IPS DF 4.7 (cell line): ENCODE measurements at regions not wholly inside any gene's neighbourhood (a gene's known extent, or its start where the extent isn't known, plus 50 kb on each side); places are given as distances from the start of the nearest gene placed in this dataset.
"Not testable (repeated sequence)": the region's sequence is repeated elsewhere in the genome, so short reads cannot be mapped to it uniquely, and the experiment has no call there.

Experiments used
- DNase-seq: peaks from one replicate; pipeline ENCODE4 v3.0.0-alpha.2; 2013; ENCODE audit warnings: low spot score; ENCODE audit errors: extremely low read depth

GRCh38 chr6:149127212-149127611 lies 190.3 kb upstream of the TAB2 start:
- DNase-seq: no peak

GRCh38 chr6:149128489-149129145 lies 188.9 kb upstream of the TAB2 start:
- DNase-seq: no peak

DNA sequence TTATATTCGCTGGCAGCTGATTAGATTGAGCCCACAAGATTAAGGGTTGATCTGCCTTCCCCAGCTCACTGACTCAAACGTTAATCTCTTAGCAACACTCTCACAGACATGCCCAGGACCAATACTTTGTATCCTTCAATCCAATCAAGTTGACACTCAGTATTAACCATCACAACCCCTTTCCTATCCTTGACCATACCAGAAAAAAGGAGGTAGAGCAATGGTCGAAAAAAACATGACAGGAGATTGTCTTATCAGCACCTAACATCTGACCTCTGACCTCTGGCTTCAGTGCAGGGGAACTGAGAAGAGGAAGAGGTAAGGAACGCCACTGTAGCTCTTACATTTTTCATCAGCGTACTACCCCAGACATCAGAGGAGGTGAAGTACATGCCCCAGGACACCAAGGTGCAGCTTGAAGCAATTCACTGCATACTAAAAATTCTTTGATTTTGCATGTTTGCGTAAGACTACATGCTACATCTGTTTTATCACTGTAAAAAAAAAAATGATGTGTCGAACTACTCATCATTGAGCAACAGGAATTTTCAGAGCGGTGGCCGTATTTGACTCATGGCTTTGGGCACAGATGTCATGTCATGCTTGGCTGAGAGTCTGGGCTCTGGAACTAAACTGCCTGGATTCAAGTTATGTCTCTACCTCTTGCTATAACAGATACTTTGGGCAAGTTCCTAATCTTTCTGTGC lies 188.0 kb upstream of the TAB2 start:
- DNase-seq: no peak

DNA sequence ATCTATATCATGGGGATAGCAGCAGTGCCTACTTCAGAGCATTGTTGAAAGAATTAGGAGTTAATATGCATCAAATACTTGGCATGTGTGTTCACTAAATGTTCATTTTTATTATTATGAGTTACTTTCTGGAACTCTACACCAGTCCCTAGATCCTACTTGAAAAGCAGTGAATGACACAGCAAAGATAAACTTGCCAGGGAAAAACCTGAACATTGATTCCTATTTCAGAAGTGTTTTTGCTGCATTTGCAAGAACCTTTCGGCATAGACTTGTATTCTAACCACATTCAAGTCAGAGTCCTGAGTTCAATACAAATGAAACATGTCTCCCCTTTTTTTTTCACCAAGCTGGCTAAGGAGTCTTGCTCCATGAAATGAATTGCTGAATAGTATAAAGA lies 187.4 kb upstream of the TAB2 start:
- DNase-seq: no peak

- no peak for DNase-seq
Observed at GRCh38 chr6:149130508-149130907, 187.0 kb upstream of the TAB2 start.

GRCh38 chr6:149131891-149132290 lies 185.6 kb upstream of the TAB2 start:
- DNase-seq: no peak

- no peak for DNase-seq
Observed at GRCh38 chr6:149132336-149132735, 185.2 kb upstream of the TAB2 start.

- no peak for DNase-seq
Observed at GRCh38 chr6:149134511-149134933, 183.0 kb upstream of the TAB2 start.

DNA sequence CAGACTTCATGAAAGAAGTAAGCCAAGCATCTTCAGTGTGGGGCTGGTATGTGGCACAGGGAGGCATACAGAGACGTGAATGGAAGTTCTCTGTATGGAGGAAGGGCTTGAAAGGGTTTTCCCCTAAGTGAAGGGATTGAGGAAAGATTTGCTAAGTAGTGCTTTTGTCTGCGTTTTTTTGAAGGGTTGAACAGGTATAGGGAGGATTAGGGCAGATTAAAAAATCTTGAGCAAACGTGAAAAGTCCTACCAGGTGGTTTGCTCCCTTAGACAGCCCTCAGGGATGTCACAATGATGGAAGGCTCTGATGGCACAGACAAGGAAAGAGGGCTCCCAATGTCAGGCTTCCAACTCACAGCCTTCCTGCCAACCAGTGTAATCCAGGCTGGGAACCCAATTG lies 181.7 kb upstream of the TAB2 start:
- no peak for DNase-seq

DNA sequence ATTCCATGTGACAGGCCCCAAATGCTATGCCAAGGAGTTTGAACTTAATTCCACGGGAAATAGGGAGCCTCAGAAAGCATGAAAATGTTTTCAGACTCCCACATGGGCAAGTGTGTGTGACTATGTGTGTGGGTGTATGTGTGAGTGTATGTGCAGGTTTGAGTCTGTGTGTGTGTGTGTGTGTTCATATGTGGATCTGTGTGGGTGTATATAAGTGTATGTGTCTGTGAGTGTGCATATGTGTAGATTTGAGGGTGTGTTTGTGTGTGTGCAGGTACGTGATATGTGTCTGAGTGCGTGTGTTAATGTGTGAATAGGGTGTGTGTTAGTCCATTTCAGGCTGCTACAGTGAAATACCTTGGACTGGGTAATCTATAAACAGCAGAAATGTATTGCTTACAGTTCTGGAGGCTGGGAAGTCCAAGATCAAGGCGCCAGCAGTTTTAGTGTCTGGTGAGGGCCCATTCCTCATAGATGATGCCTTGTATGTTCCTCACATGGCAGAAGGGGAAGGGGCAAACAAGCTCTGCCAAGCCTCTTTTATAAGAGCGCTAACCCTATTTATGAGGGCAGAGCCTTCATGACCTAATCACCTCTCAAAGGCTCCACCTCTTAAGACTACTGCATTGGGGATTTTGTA lies 181.1 kb upstream of the TAB2 start:
- no peak for DNase-seq

GRCh38 chr6:149136913-149137286 lies 180.6 kb upstream of the TAB2 start:
- no peak for DNase-seq

- no peak for DNase-seq
Observed at GRCh38 chr6:149137594-149137993, 179.9 kb upstream of the TAB2 start.

GRCh38 chr6:149138089-149138488 lies 179.4 kb upstream of the TAB2 start:
- DNase-seq: no peak

DNA sequence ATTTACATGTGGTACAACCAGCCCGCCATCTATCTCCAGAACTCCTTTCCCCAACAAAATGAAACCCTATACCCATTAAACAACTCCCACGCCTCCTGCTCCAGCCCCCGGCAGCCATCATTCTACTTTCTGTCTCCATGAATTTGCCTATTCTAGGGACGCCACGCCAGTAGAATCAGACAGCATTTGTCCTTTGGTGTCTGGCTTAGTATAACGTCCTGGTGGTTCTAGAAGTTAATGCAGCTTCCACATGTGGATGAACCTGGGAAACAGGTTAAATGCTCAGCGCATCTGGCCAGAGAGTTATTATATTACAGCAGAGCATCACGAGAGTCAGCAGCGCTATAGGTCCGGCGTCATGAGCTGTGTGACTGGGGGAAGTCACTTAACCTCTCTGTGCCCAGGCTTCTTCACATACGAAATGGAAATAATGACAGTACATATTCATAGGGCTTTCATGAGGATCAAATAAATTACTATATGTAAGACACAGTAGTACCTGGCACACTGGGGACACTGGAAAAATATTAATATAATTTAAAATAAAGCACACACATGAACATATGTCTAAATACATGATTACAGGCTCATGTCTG lies 178.7 kb upstream of the TAB2 start:
- DNase-seq: no peak

GRCh38 chr6:149139782-149140136 lies 177.8 kb upstream of the TAB2 start:
- no peak for DNase-seq

DNA sequence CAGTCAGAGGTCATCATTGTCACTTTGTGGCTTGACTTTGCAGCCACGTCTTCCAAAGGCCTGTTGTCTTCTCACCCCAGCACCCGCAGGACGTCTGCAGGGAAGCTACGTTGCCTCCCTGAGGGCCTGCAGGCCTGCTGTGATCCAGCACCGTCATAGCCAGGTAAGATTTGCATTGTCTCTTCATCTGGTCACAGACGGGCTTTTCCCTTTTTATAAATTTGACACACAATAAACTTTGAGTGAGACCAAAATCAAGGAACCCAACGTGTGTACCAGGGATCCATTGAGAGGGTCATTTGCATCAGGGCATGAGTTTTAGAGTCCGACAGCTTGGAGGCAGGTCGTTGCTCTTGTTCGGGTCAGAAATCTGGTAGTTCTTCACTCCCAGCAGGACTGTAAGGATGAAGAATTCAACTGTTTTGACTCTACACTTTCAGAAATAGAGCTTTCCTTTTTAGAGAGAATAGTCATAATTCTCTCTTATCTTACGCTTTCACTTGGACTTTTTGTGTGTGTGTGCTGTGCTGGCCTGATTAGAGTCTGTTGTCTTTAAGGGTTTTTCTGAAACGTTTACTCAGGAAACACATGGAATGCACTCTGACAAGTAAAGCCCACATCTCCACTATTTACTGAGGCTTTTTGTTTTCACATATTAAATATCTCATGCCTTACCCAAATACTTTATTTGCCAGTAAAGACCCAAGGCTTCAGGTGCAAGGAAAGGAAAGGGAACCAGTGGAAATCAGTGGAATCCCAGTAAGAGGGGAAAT lies 177.2 kb upstream of the TAB2 start:
- DNase-seq: no peak

GRCh38 chr6:149140910-149141290 lies 176.6 kb upstream of the TAB2 start:
- DNase-seq: no peak

GRCh38 chr6:149142924-149143429 lies 174.5 kb upstream of the TAB2 start:
- no peak for DNase-seq

DNA sequence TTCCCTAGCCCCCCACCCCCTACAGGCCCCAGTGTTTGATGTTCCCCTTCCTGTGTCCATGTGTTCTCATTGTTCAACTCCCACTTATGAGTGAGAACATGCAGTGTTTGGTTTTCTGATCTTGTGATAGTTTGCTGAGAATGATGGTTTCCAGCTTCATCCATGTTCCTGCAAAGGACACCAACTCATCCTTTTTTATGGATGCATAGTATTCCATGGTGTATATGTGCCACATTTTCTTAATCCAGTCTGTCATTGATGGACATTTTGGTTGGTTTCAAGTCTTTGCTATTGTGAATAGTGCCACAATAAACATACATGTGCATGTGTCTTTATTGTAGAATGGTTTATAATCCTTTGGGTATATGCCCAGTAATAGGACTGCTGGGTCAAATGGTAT lies 171.7 kb upstream of the TAB2 start:
- not testable (repeated sequence) for DNase-seq

- no peak for DNase-seq
Observed at GRCh38 chr6:149147195-149147594, 170.3 kb upstream of the TAB2 start.

DNA sequence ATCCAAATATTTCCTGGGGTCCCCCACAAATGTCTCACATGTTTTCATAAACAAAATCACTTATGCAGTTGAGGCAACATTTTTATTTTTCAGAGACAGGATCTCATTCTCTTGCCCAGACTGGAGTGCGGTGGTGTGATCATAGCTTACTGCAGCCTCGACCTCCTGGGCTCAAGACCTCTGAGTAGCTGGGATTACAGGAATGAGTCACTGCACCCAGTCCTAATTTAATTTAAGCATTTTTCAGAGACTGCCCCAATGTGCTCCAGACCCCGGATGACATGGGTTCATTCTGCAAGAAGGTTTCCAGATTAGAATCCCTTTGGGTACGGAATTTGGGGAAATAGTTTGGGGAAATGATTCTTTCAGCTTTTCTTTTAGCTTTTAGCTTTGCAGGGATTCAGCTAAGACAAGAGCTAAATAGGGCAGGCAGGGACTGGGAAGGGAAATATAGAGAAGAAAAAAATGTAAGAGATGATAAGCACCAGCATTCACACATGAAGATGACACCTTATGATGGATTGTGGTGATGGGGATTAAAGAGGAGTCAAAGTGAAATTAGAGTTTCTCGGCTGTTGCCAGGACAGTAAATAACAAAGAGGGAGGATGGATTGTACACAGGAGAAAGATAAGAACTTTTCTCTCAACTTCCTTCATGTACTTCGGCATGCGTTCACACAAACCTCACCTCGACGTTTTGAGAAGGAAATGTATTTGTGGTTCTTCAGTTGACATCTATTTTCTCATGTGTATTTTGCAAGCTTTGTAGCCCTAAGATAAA lies 169.4 kb upstream of the TAB2 start:
- DNase-seq: no peak
